Mononuclear cell (primary cell): ENCODE measurements at regions not wholly inside any gene's neighbourhood (a gene's known extent, or its start where the extent isn't known, plus 50 kb on each side); places are given as distances from the start of the nearest gene placed in this dataset.

Experiments used
- H3K27me3 ChIP-seq: 2 replicates; pipeline ENCODE4 v1.6.0; 2011; ENCODE audit warnings: low read length, control low read depth; ENCODE audit not compliant: insufficient read depth
- H3K4me1 ChIP-seq: 2 replicates; pipeline ENCODE4 v1.5.1; 2011; ENCODE audit warnings: mild to moderate bottlenecking, low read length, control low read depth; ENCODE audit not compliant: insufficient read depth
- H3K4me3 ChIP-seq: 2 replicates; pipeline ENCODE4 v1.5.1; 2011; ENCODE audit warnings: mild to moderate bottlenecking, low read length, moderate library complexity
- H3K9me3 ChIP-seq: 2 replicates; pipeline ENCODE4 v1.5.1; 2011; ENCODE audit warnings: low read depth, mild to moderate bottlenecking, control low read depth, low read length

DNA sequence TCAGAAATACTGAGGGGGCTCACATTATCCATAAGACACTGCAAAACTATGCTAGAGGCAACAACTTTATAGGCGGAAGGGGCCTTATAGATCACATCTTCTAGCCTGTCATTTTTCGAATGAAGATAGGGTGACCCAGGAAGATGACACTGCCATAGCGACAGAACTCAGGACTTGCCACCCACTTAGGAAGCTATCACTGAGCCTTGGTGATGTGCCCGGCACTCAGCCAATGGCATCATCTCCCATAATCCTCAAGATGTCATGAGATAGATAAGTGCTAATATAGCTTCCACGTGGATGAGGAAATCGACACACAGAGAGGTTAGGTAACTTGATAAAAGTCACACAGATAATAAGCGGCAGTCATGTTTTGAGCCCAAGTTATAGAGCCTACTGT lies 346.6 kb downstream of the DHX15 start:
- H3K9me3 ChIP-seq = no peaks in the 10 kb centered on the region
- H3K4me3 ChIP-seq = no peak overlapping the region
- H3K4me1 ChIP-seq = no peaks in the 10 kb centered on the region
- H3K27me3 ChIP-seq = no peaks in the 10 kb centered on the region

DNA sequence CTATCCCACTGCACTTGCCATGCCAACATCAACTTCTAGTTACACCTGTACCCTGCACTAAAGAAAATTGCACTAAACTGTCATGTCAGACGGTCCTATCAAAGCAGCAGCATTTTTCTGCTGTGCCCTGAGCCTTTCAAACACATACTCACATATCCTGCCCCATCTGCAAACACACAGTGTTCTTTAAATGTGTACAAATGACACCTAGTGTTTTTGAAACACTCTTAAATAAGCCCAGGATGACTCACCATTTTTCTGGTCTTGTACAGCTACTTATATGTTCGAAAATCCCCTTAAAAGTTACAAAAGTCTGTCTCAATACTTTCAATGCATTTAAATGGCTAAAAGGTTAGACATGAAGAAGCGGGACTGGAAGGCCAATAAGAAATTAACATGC lies 346.7 kb upstream of the PPARGC1A start:
- Histone ChIP-seq H3K9me3 (no peaks in the 10 kb centered on the region), H3K4me3 (no peak overlapping the region), H3K27me3 (no peaks in the 10 kb centered on the region), H3K4me1 (no peaks in the 10 kb centered on the region)

DNA sequence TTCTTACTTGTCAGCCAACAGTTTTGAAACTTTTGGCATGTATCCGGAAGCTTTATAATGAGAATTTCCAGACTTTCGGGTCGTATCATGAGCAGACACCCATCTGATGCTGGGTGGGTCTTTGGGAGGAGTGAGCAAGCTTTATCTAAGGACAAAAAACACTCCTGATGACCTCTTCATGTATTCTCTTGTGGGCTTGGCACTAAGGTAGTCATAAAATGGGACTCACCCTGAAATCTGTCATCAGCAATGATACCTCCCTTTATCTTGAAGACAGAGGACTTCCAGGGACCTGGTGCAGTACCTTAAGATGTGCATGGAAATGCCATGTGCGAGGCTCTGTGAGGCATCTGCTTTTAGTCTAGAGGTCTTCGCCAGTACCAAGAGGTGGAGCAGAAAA lies 346.3 kb upstream of the PPARGC1A start:
- Histone ChIP-seq H3K4me1 (no peaks in the 10 kb centered on the region), H3K4me3 (no peak overlapping the region), H3K27me3 (no peaks in the 10 kb centered on the region), H3K9me3 (no peaks in the 10 kb centered on the region)

DNA sequence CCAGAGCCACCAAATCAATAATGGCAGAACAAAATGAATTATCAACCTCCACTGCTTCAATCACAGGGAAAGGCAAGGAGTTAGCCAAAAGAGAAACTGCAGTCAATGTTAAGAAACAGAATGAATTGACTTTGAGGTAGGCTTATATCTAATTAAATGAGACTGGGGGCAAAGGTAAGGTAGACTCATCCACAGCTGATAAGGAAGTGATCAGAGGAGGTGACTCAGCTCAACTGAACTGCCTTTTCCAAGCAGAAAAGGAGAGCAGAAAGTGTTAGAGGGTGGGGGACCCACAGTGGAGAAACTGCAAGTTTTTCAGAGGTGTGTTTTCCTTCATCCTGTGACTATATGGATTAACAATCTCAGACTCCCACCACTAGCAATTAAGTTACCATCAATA lies 345.8 kb upstream of the PPARGC1A start:
- Histone ChIP-seq H3K4me3 (no peak overlapping the region), H3K9me3 (no peaks in the 10 kb centered on the region), H3K27me3 (no peaks in the 10 kb centered on the region), H3K4me1 (no peaks in the 10 kb centered on the region)

DNA sequence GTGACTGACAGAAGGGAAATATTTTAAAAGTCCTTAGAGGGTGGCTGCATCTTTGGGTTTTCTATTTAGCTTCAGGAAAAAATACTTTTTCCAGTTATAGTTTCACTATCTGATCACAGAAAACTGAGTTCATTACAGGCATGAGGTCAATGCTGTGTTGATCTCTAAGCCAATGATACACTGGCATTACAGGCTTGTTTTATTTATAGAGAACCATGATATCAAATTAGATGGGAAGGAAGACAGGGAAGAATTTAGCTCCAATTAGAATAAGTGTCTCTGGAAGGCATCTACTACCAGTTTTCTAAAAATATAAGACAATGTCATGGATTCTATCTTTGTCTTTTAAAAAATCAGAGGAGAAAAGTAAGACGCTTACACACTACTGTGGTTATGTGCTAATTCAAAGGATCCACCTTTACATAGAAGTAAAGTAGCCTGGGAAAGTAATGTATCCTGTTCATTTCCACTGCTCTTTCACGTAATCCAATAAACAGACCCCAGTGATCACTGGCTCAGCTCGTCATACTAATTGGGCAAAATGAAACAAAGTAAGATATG lies 344.5 kb upstream of the PPARGC1A start:
- Histone ChIP-seq H3K9me3 (no peaks in the 10 kb centered on the region), H3K4me1 (no peaks in the 10 kb centered on the region), H3K27me3 (no peaks in the 10 kb centered on the region), H3K4me3 (no peak overlapping the region)

DNA sequence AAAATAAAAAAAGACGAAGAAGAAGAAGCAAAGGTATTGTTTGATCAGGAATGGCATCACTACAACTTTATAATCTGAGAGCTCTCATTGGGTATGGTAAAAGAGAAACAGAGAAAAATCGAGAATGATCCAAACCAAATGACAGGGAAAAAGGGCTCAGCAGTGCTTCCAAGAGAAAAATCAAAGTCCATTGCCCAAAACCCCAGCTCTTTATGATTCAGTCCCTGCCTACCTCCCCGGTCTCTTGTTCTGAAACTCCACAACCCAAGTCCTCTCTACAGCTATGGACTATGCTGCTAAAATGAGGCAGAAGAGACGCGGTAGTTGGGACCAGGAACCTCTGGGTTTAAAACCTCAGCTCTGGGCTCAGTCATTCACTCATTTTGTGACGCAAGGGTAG lies 341.1 kb upstream of the PPARGC1A start:
- Histone ChIP-seq H3K27me3 (no peaks in the 10 kb centered on the region), H3K4me3 (no peak overlapping the region), H3K4me1 (no peaks in the 10 kb centered on the region), H3K9me3 (no peaks in the 10 kb centered on the region)

DNA sequence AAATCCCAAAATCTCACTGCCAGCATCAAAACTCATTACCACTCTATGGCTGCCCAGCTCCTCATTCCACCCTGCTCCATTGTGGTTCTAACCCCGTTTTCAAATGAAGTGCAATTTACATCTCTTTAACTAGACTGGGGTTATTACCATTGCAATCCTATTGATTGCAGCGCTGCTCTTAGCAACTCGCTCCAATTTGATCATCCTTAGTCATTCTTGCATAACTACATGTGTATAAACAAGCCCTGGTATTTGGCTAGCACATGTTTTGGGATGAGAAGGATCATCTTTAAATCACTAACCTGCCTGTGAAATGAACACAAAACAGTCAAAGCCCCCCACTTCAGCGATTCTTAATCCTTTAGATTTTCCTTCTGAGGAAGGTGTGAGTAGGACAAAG lies 340.1 kb upstream of the PPARGC1A start:
- no peaks in the 10 kb centered on the region for H3K9me3 ChIP-seq
- no peaks in the 10 kb centered on the region for H3K4me1 ChIP-seq
- no peaks in the 10 kb centered on the region for H3K27me3 ChIP-seq
- H3K4me3 ChIP-seq = no peak overlapping the region

DNA sequence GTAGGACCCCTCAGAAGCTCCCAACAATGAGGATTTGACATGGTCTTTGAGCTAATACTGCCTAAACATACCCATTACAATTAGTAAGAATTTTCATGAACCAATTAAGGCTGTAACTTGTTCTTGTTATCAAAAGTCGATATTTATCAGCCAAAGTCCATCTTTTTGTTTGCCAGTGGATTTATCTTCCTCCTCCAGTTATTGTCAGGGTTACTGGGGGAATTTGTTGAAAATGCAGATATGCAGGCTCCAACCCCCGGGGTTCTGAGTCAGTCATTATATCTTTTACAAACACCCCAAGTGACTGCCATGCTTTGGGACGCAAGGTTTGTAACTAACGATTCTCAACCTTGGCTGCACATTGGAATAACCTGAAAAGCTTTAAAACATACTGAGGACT lies 338.8 kb upstream of the PPARGC1A start:
- Histone ChIP-seq H3K4me3 (no peak overlapping the region), H3K27me3 (no peaks in the 10 kb centered on the region), H3K4me1 (no peaks in the 10 kb centered on the region), H3K9me3 (no peaks in the 10 kb centered on the region)

DNA sequence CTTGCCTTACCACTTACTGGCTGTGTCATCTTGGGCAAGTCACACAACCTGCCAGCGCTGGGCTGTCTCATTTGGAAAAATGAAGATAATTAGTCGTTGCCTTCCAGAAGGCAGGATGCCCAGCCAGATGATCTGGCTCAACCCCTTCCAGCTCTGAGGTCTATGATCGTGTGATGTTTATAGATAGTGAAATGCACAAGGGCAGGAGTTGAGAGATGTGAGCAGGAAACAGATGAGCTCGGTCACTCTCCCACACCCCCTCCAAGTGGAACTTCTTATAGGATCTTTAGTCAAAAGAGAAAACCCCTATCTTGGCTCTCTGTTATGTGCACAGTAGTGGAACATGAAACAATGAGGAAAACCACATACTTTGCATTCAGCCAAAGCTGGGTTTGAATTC lies 336.8 kb upstream of the PPARGC1A start:
- Histone ChIP-seq H3K4me1 (no peaks in the 10 kb centered on the region), H3K4me3 (no peak overlapping the region), H3K27me3 (no peaks in the 10 kb centered on the region)

DNA sequence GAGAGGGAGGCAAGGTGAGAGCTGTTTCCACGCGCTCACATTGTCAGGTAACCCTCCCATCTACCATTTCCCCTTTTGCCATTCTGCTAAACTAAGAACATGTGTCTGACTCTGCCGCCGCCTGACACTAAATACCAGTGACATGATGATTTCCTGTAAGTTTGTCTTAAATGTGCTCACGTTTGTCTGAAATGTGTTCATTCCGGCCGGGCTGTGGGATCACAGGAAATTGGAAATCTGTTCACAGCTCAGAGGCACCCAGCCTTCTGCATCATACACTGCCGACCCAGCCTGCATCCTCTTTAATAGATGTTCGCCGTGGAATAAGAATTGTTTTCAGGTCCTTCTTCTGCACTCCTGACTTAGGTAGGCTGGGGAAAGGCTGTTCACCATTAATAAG lies 336.2 kb upstream of the PPARGC1A start:
- Histone ChIP-seq H3K4me3 (no peak overlapping the region), H3K9me3 (no peaks in the 10 kb centered on the region), H3K27me3 (no peaks in the 10 kb centered on the region), H3K4me1 (no peaks in the 10 kb centered on the region)

More for the DNA sequence above, 336.8 kb upstream of the PPARGC1A start:
- no peaks in the 10 kb centered on the region for H3K9me3 ChIP-seq

DNA sequence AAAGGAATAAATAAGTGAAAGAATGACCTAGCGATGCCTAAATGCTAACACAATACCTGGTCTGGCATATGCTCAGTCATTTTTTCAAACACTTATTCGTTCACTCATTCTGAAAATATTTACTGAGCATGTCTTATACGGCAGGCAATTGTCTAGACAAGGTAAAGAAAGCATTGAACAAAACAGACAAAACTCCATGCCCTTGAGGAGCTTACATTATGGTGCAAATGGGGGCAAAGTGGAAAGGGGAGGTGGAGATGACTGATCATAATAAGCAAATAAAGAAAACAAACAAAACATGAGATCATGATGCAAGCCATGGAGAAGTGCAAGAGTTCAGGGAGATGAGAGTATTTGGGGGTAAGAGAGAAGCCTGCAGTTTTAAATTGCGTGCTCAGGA lies 334.6 kb upstream of the PPARGC1A start:
- H3K4me1 ChIP-seq = no peaks in the 10 kb centered on the region
- no peaks in the 10 kb centered on the region for H3K27me3 ChIP-seq
- H3K4me3 ChIP-seq = no peak overlapping the region

DNA sequence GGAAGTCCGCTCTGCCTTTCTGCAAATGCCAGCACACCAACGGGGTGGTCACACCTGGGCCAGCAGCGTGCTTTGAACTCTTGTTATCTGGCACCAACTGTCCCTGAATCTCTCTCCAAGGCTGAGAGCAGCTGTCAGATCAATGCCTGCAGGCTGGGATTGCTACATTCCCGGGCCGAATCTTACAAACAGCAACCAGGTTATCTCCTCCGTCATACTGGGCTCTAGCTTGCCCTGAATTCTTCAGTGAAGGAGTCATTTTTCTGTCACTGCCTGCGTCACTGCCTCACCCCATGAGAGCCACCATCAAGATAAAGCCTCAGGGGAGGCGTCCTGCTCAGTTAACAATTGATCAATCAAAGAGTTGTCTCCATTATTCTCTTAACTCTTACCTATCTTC lies 329.4 kb upstream of the PPARGC1A start:
- Histone ChIP-seq H3K4me1 (no peaks in the 10 kb centered on the region), H3K27me3 (no peaks in the 10 kb centered on the region), H3K9me3 (no peaks in the 10 kb centered on the region), H3K4me3 (no peak overlapping the region)

More for the DNA sequence above, 334.6 kb upstream of the PPARGC1A start:
- no peaks in the 10 kb centered on the region for H3K9me3 ChIP-seq

DNA sequence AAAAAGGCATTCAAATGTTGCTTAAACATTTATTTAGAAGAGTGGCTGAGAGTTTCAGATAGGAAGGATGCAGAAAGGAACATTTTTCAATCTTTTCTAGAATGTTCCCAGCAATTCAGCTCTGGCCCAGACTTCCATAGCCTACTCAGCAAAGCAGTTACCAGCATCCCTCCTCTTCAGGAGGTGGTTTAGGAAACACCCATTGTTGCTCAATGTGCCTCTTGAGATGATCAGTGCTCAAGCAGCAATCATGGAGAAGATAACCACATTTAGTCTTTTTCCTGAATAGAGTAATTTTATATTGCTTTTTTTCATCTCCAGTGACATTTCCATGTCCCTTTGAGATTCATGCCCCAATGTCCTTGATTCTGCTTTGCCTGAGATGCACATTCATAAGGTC lies 328.7 kb upstream of the PPARGC1A start:
- Histone ChIP-seq H3K9me3 (no peaks in the 10 kb centered on the region), H3K27me3 (no peaks in the 10 kb centered on the region), H3K4me1 (no peaks in the 10 kb centered on the region), H3K4me3 (no peak overlapping the region)

DNA sequence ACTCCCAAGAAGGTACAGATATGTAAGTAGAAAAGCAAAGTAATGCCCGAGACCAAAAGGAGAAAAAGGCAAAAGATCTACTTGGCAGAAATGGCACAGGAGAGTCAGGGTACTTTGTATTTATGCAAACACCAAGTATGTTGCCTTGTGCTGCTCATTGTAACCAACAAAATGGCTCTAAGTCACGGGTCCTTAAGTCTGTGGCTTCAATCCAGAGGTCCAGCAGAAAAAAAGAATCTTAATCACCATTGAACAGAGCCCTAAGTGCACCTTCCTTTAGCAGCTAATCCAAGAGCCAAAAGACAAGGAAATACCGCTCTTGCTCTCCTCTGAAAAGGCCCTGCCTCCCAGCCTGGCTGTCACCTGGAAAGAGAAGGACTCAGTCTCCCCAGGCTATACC lies 324.9 kb upstream of the PPARGC1A start:
- no peaks in the 10 kb centered on the region for H3K27me3 ChIP-seq
- H3K4me3 ChIP-seq = no peak overlapping the region

DNA sequence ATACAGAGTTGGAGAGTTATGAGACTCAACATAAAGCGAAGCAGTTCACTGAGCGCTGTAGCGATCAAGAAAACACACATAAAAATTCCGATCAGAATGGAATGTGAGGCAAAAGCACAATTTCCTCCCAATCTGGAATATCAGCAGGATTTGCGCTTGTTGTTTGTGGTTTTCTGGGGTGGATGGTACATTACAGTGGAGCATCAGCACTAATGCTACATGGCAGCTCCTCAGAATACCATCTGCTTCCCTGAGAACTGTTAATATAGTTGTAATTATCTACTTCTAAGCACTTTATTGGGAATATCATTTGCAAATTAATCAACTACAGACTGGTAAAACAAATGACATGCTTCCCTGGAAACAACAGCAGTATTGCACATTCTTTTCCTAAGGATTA lies 324.1 kb upstream of the PPARGC1A start:
- H3K9me3 ChIP-seq = no peaks in the 10 kb centered on the region
- no peaks in the 10 kb centered on the region for H3K27me3 ChIP-seq

More for the DNA sequence above, 324.9 kb upstream of the PPARGC1A start:
- H3K4me1 ChIP-seq = no peaks in the 10 kb centered on the region
- H3K9me3 ChIP-seq = no peaks in the 10 kb centered on the region

DNA sequence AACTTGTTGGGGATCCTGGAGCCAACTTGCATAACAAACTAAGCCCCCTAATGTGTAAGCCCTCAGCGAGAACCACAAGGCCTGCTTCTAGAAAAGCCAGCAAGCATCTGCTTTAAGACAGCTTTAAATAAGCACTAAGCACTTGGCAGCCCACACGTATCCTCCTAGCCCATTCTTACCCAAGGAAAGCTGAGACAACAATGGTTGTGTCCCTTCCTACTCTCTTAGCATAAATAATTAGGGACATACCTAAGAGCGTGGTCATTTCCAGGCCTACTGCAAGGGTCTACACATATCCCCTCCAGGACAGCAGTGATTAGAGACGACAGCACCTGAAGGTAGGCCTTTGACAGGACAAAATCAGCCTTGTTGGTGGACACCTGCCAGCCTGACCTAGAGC lies 322.8 kb upstream of the PPARGC1A start:
- Histone ChIP-seq H3K4me1 (no peaks in the 10 kb centered on the region), H3K4me3 (no peak overlapping the region), H3K27me3 (no peaks in the 10 kb centered on the region)

More for the DNA sequence above, 324.1 kb upstream of the PPARGC1A start:
- Histone ChIP-seq H3K4me1 (no peaks in the 10 kb centered on the region), H3K4me3 (no peak overlapping the region)

More for the DNA sequence above, 322.8 kb upstream of the PPARGC1A start:
- H3K9me3 ChIP-seq = no peaks in the 10 kb centered on the region
